TTC549 (cell line): ENCODE measurements at regions not wholly inside any gene's neighbourhood (a gene's known extent, or its start where the extent isn't known, plus 50 kb on each side); places are given as distances from the start of the nearest gene placed in this dataset.

Experiments
- FAIRE-seq: peaks from 2 replicates; lab custom pipeline; 2012; peaks lifted over from hg19 to GRCh38; lab: Jason Lieb, UNC

DNA sequence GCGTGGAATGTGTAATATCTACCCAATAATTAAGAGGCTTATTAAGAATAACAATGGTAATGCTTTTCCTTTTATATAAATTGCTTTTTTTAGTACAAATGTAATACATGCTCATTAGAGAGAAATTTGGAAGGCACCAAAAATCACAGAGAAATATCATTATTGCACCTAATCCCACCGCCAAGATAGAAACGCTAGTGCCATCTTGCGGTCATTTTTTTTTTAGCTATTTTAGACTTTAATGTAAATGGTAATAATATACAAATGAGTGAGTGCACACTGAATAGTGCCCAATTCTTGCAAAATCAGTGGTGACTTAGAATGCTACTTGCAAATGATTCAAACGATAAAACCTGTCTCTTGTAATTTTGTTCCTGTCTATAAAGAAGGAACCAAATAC, 576.8 kb upstream of the TMEM132C start:
- no peak for FAIRE-seq

GRCh38 chr12:127696963-127697362, 570.0 kb upstream of the TMEM132C start:
- FAIRE-seq = no peak

DNA sequence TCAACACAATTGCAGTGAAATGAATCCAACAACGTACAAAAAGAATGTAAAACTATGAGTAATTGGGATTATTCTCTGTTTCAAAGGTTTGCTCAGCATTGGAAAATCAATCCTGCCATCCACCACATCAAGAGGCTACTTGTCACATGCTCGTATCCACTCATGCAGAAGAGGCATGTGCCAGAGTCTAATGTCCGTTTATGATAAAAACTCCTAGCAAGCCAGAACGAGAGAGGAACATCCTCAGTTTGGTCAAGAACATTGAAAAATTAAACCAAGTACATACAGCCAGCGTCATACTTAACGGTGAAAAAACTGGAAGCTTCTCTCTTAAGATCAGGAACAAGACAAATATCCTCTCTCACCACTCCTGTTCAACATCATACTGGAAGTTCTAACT, 563.9 kb upstream of the TMEM132C start:
- FAIRE-seq = no peak

DNA sequence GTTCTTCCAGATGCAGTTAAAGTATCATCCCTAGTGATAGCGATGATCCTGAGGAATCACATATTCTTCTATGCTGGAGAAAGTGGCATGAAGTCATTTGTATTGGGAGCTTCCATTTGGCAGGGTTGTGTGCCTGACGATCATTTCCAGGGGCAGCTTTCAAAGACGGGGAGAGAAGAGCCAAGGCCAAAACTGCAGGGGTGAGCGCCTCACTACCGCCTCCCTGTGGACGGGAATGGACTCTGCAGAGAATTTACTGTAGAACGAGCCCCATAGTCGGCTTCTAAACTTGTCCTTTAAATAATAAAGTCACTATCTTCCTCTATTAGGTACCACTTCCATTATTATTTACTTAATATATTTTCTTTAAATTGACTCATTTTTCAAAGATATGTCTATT, 555.9 kb upstream of the TMEM132C start:
- FAIRE-seq = no peak

DNA sequence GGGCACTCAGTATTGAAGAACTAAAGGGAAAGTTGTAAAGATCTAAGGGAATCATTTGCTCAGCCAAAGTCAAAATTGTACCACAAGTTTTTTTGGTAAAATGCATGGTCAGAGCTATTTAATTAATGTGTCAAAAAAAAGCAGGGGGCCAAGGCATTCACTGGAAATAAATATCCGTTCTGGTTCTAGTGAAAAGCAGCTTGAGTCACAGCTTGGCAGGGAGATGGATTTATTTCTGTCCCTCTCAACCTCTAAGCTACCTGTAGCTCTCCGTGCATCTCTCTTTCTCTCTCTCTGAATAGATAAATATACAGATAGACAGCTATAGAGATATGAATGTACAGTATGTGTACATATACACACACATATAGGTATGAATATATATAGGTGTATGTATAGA, 554.4 kb upstream of the TMEM132C start:
- FAIRE-seq = no peak

- no peak for FAIRE-seq
Measured at GRCh38 chr12:127716166-127716565, 550.8 kb upstream of the TMEM132C start.

- FAIRE-seq = no peak
Measured at GRCh38 chr12:127717278-127717677, 549.7 kb upstream of the TMEM132C start.

- no peak for FAIRE-seq
Measured at GRCh38 chr12:127720334-127720733, 546.6 kb upstream of the TMEM132C start.

GRCh38 chr12:127722611-127723010, 544.4 kb upstream of the TMEM132C start:
- FAIRE-seq = no peak

GRCh38 chr12:127723251-127723650, 543.7 kb upstream of the TMEM132C start:
- FAIRE-seq = no peak

- no peak for FAIRE-seq
Measured at GRCh38 chr12:127726671-127727315, 540.2 kb upstream of the TMEM132C start.

GRCh38 chr12:127728285-127728684, 538.7 kb upstream of the TMEM132C start:
- no peak for FAIRE-seq

GRCh38 chr12:127728729-127729128, 538.2 kb upstream of the TMEM132C start:
- FAIRE-seq = no peak

DNA sequence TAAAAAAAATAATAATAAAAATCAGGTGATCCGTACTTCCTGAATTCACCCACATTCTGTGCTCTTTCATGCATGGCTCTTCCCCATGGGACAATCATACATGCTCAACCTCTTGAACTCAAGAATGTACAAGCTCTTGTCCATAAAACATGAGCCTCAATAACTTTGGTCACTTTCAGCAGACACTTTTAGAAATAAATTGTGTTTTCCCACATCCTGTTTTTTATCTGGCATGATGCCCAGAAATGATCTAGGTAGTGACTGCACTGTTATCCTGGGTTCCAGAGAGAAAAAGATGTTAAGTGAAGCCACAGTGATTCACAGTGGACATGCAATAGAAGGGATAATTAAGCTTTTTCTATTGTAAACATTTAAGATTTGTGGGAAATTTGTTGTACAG, 537.6 kb upstream of the TMEM132C start:
- FAIRE-seq = no peak

- FAIRE-seq = no peak
Measured at GRCh38 chr12:127731657-127732056, 535.3 kb upstream of the TMEM132C start.

- no peak for FAIRE-seq
Measured at GRCh38 chr12:127742231-127742630, 524.7 kb upstream of the TMEM132C start.

DNA sequence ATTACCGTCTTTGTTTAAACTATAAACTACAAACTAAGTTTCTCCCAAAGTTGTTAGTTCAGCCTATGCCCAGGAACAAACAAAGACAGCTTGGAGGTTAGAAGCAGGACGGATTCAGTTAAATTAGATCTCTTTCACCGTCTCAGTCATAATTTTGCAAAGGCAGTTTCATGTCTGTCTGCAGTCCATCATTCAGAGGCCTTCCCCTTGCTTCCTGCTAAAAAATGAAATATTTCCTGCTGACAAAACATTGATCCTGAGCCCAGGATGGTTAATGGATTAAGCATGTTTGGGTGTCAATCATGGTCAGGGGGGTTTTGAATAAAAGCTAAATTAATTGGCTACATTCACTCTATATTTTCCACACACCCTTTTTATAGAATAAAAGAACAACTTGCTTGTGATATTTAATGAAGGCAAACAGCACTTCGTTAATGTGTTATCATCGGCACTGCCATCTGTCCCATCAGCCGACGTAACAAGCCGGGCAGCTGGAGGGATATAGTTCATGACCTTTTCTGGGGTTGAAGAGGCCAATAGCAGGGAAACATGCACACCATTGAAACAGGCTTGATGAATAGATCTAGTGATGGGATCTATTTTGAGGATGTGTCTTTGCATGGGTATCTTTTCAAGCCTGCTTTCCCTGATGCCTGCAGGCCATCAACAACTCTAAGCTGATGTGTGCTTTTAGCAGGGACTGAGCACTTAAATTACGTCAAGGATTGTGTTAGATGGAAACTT, 521.3 kb upstream of the TMEM132C start:
- no peak for FAIRE-seq

GRCh38 chr12:127749416-127749815, 517.6 kb upstream of the TMEM132C start:
- FAIRE-seq = no peak

DNA sequence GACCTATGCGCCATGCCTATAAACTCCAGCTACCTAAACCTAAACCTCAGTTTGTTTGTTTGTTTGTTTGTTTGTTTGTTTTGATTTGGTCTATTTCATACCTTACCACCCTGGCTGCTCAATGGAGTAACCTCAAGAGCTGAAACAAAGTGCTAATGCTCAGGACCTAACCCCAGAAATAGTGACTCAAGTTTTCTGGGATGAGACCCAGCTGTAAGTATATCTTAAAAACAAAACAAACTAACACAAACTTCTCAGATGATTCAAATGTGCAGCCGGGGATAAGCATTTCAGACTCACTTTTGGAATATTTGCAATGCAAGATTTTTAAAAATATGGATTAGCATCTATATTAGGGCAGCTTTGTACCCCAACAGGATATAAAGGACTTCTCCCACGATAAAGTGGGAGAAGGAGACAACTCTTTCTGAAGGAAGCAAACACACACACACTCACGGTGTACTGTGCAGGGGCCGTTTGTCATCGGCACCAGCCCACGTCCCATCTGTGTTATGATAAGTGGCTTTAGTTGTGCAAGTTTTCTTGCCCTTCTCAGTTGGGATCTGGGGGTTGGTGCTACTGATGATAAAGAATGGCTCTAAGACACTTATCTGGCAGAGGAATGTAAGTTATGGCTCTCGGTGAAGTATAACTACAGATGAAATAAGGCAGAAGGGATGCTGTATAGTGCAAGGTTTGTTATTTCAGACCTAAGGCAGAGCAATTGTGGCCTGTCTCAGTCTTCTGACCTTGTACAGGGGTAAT, 516.7 kb upstream of the TMEM132C start:
- FAIRE-seq = no peak

DNA sequence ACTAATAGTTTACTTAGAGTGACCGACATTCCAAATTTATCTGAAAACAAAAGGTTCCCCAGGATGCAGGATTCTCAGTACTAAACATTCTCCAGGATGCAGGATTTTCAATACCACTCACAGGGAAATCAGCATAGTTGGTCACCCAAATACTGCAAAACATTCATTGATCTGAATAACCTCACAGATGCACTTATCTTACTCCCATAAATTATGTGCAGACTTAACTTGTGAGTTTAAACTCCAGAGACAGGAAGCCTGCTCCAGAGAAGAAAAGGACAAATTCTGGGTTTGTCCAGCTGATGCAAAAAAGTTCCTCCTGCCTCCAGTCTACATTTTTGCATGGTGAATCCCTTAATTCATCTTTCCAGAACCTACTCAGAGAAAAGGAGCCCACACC, 514.2 kb upstream of the TMEM132C start:
- no peak for FAIRE-seq

GRCh38 chr12:127760357-127760756, 506.6 kb upstream of the TMEM132C start:
- FAIRE-seq = no peak

DNA sequence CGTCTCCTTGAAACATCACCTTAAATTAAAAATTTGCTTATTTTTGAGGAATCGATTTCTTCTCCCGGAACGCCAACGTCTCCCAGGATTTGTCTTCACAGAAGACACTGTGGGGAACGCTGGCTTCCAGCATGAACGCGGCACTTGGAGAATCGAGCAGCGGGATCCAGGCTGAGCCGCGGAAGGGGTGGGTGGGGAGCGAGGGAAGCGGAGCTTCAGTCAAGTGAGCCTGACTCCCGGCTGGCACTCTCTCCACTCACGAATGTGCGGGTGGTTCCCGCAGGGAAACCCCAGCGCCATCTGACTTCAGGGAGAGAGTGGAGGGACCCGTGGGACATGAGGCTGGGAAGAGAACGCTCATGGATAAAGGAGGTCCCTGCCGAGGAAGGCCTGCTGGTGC, 506.0 kb upstream of the TMEM132C start:
- no peak for FAIRE-seq

DNA sequence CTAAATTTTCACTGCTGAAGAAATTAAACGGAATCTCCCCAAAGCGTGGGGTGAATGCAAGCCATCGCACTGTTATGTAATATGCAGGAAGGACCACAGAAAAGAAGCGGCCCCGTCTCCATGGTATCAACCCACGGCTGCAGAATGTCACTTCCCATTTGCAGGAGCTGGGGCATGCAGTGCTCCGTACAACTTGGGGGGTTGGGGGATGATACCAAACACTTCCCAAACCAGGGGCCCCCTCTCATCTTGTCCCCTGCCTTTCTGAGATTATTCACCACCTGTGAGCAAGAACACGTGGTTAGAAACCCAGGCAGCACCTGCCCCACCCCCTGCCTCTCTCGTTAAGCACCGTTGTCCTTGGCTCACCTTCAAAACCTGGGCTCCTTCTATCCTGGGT, 505.1 kb upstream of the TMEM132C start:
- FAIRE-seq = no peak
